ENCODE measurements at regions not wholly inside any gene's neighbourhood (a gene's known extent, or its start where the extent isn't known, plus 50 kb on each side); places are given as distances from the start of the nearest gene placed in this dataset.
A peak's percentile ranks its signal among the peaks of the same experiment; 100 is the strongest.

DNA sequence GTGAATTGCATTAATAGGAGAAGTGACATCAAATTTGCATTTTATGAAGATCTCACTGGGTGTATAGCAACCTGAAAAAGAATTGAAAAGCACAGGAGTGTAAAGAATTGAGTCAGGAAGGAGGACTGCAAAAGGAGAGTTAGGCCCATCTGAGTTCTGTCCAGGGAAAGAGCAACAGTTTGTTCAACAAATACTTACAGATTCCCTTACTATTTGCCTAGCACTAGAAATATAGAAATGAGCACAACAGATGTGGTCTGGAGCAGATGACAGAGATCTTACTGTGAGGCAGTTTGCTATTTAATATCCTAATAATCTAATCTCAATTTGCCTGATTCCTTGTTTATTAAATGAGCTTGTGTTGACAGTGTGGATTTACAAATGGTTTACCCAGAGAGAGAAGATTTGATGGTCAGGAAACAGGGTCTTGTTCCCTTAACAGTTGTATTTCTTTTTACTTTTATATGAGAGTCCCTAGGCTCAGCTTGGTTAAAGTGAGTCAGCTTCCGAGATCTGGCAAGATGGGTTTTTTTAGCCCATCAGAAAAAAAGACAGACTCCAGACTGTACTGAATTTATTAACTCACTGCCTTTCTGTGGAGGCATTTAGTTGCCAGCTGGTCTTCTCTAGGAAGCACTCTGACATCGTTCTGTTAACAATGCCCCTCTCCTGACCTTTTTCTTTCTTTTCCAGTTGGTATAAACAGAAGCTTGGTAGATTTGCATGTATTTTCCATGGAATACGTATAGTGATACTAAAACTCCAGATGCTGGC is 229.7 kb downstream of the TTC6 start:
- no peak overlapping the region for H3K4me3 ChIP-seq (ENCODE audit: low read length)
- no peaks in the 10 kb centered on the region for H3K9me3 ChIP-seq (ENCODE audit: control insufficient read depth, low read length)
- peak overlapping the region; percentile 51 for H3K27ac ChIP-seq (ENCODE audit: low read depth, low read length)
- Mint-ChIP-seq H3K36me3 (ENCODE audit: low read depth) (peaks cover 2% of the 10 kb centered on the region), H3K4me1 (peaks cover 7% of the 10 kb centered on the region), H3K27me3 (ENCODE audit: insufficient read depth) (no peaks in the 10 kb centered on the region), H3K9me3 (peaks cover 5% of the 10 kb centered on the region), H3K27ac (no peak overlapping the region), H3K4me3 (no peak overlapping the region)
- no peak overlapping the region for H3K9ac ChIP-seq (ENCODE audit: extremely low read depth, low read length, poor library complexity, severe bottlenecking)
- H3K4me1 ChIP-seq (ENCODE audit: control insufficient read depth, insufficient read depth, low read length) = no peaks in the 10 kb centered on the region
- no peak for DNase-seq
- TF ChIP-seq CTCF (conservative IDR thresholded peaks at IDR 0.05) = no peak
- H3K27me3 ChIP-seq (ENCODE audit: control insufficient read depth, insufficient read depth, low read length, poor library complexity, severe bottlenecking) = no peaks in the 10 kb centered on the region
- 70 to 80% methylated on average over 2 of the region's 3 CpGs for WGBS, 2 experiments (ENCODE audit: insufficient coverage in 1 of 2, insufficient read length in 1 of 2)
- no peaks in the 10 kb centered on the region for H3K36me3 ChIP-seq (ENCODE audit: control insufficient read depth, insufficient read depth, low read length)

DNA sequence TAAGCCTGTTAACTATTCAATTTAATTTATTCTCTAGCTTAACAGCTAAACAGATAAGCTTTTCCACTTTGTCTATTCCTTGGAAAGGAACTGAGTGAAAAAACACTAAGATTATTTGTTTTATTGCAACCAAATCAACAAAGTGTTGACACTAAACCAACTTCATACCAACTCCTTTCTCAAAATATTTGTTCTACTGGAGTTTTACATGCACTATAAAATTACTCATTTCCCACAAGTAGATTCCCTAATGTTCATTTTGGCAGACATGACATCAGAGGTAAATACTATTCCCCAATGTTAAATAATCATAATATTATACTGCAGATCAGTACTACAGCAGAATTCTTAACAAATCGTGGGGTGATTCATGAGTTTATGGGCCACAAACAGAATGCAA is 231.4 kb downstream of the TTC6 start:
- H3K9me3 ChIP-seq (ENCODE audit: control insufficient read depth, low read length) = peaks cover 11% of the 10 kb centered on the region
- H3K9me3 Mint-ChIP-seq = peaks cover 18% of the 10 kb centered on the region

DNA sequence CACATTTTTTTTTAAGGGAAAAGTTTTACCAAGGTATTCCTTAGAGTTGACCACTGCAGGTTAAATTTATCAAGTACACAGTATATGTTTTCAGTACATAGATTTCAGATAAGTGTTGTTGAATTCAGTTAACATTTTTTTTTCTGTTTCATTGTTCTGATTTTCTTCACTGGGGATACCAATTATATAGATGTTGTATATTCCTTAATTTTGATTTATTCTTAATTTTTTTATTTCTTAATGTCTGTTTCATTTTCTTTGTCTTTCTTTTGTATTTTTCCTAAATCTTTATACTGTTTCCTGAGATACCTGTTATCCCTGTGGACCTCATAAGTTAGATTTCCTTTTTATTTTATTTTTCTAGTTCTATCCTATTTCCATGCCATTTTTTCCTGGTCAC is 234.8 kb downstream of the TTC6 start:
- Histone ChIP-seq H3K9me3 (ENCODE audit: control insufficient read depth, low read length) (peaks cover 28% of the 10 kb centered on the region), H3K4me3 (ENCODE audit: low read length) (no peak overlapping the region), H3K27me3 (ENCODE audit: control insufficient read depth, insufficient read depth, low read length, poor library complexity, severe bottlenecking) (no peaks in the 10 kb centered on the region), H3K36me3 (ENCODE audit: control insufficient read depth, insufficient read depth, low read length) (no peaks in the 10 kb centered on the region), H3K4me1 (ENCODE audit: control insufficient read depth, insufficient read depth, low read length) (no peaks in the 10 kb centered on the region), H3K9ac (ENCODE audit: extremely low read depth, low read length, poor library complexity, severe bottlenecking) (no peak overlapping the region), H3K27ac (ENCODE audit: low read depth, low read length) (no peak overlapping the region)
- no peak for DNase-seq
- Mint-ChIP-seq H3K27me3 (ENCODE audit: insufficient read depth) (no peaks in the 10 kb centered on the region), H3K36me3 (ENCODE audit: low read depth) (peaks cover 4% of the 10 kb centered on the region), H3K4me1 (peaks cover 2% of the 10 kb centered on the region), H3K9me3 (peaks cover 43% of the 10 kb centered on the region), H3K4me3 (no peak overlapping the region), H3K27ac (no peak overlapping the region)
- no peak for TF ChIP-seq CTCF (conservative IDR thresholded peaks at IDR 0.05)

More for the DNA sequence above, 231.4 kb downstream of the TTC6 start:
- Histone ChIP-seq H3K27ac (ENCODE audit: low read depth, low read length) (no peak overlapping the region), H3K36me3 (ENCODE audit: control insufficient read depth, insufficient read depth, low read length) (no peaks in the 10 kb centered on the region), H3K4me1 (ENCODE audit: control insufficient read depth, insufficient read depth, low read length) (no peaks in the 10 kb centered on the region), H3K4me3 (ENCODE audit: low read length) (no peak overlapping the region), H3K9ac (ENCODE audit: extremely low read depth, low read length, poor library complexity, severe bottlenecking) (no peak overlapping the region), H3K27me3 (ENCODE audit: control insufficient read depth, insufficient read depth, low read length, poor library complexity, severe bottlenecking) (no peaks in the 10 kb centered on the region)
- WGBS, 2 experiments (ENCODE audit: insufficient coverage in 1 of 2, insufficient read length in 1 of 2) = 83 to 86% methylated on average over 1 of the region's 1 CpG
- H3K27me3 Mint-ChIP-seq (ENCODE audit: insufficient read depth) = no peaks in the 10 kb centered on the region
- no peak overlapping the region for H3K4me3 Mint-ChIP-seq
- DNase-seq = no peak
- peaks cover 7% of the 10 kb centered on the region for H3K4me1 Mint-ChIP-seq
- H3K27ac Mint-ChIP-seq = no peak overlapping the region
- peaks cover 4% of the 10 kb centered on the region for H3K36me3 Mint-ChIP-seq (ENCODE audit: low read depth)
- no peak for TF ChIP-seq CTCF (conservative IDR thresholded peaks at IDR 0.05)
